Endodermal cell (in vitro differentiated cells): ENCODE measurements at regions not wholly inside any gene's neighbourhood (a gene's known extent, or its start where the extent isn't known, plus 50 kb on each side); places are given as distances from the start of the nearest gene placed in this dataset.

Experiments
- DNase-seq: peaks from one replicate; pipeline ENCODE4 v3.0.0-alpha.2; 2017
- H3K27ac ChIP-seq: 2 replicates; pipeline ENCODE4 v1.5.1; 2013; ENCODE audit warnings: mild to moderate bottlenecking, low read depth, low read length, moderate library complexity
- H3K27me3 ChIP-seq: 2 replicates; pipeline ENCODE4 v1.6.1; 2013; ENCODE audit warnings: mild to moderate bottlenecking, low read length, moderate library complexity; ENCODE audit not compliant: insufficient read depth, control insufficient read depth, poor library complexity, severe bottlenecking
- H3K36me3 ChIP-seq: 2 replicates; pipeline ENCODE4 v1.7.0; 2013; ENCODE audit warnings: mild to moderate bottlenecking, low read length, moderate library complexity; ENCODE audit not compliant: control insufficient read depth, insufficient read depth
- H3K4me1 ChIP-seq: one replicate; pipeline ENCODE4 v1.7.0; 2013; ENCODE audit warnings: low read length; ENCODE audit not compliant: control insufficient read depth, insufficient read depth
- H3K4me3 ChIP-seq: 2 replicates; pipeline ENCODE4 v1.5.1; 2013; ENCODE audit warnings: mild to moderate bottlenecking, low read length, moderate library complexity
- H3K9ac ChIP-seq: 2 replicates; pipeline ENCODE4 v1.6.1; 2013; ENCODE audit warnings: mild to moderate bottlenecking, low read length, moderate library complexity; ENCODE audit not compliant: poor library complexity, severe bottlenecking; ENCODE audit errors: extremely low read depth
- H3K9me3 ChIP-seq: 2 replicates; pipeline ENCODE4 v1.6.1; 2013; ENCODE audit warnings: mild to moderate bottlenecking, low read length, moderate library complexity; ENCODE audit not compliant: control insufficient read depth
- H3K27ac Mint-ChIP-seq: 2 replicates; pipeline ENCODE4 v1.8.0; 2020; ENCODE audit warnings: mixed read lengths
- H3K27me3 Mint-ChIP-seq: 2 replicates; pipeline ENCODE4 v1.8.0; 2021; ENCODE audit warnings: mild to moderate bottlenecking, mixed read lengths; ENCODE audit not compliant: insufficient read depth
- H3K36me3 Mint-ChIP-seq: 2 replicates; pipeline ENCODE4 v1.8.0; 2020; ENCODE audit warnings: low read depth, mixed read lengths
- H3K4me1 Mint-ChIP-seq: 2 replicates; pipeline ENCODE4 v1.8.0; 2020; ENCODE audit warnings: mixed read lengths
- H3K4me3 Mint-ChIP-seq: 2 replicates; pipeline ENCODE4 v1.8.0; 2020; ENCODE audit warnings: mild to moderate bottlenecking, moderate library complexity, mixed read lengths
- H3K9me3 Mint-ChIP-seq: 2 replicates; pipeline ENCODE4 v1.8.0; 2020; ENCODE audit warnings: mild to moderate bottlenecking, mixed read lengths
- CTCF ChIP-seq: fragments of 200-600 bp; sonication (generic); conservative IDR thresholded peaks from 2 replicates; pipeline ENCODE4 v1.5.0; 2021; ENCODE audit warnings: antibody characterized with exemption, mild to moderate bottlenecking
- WGBS, 2 experiments: methylation state at CpG; one replicate each; pipeline versions ENCODE4 v1.1.5 to v1.1.7; 2013; ENCODE audit warnings: missing lambda C conversion rate in 2 of 2, mixed read lengths in 1 of 2; ENCODE audit not compliant: insufficient coverage in 1 of 2, insufficient read length in 1 of 2; 5-methylcytosine and 5-hydroxymethylcytosine counted together

DNA sequence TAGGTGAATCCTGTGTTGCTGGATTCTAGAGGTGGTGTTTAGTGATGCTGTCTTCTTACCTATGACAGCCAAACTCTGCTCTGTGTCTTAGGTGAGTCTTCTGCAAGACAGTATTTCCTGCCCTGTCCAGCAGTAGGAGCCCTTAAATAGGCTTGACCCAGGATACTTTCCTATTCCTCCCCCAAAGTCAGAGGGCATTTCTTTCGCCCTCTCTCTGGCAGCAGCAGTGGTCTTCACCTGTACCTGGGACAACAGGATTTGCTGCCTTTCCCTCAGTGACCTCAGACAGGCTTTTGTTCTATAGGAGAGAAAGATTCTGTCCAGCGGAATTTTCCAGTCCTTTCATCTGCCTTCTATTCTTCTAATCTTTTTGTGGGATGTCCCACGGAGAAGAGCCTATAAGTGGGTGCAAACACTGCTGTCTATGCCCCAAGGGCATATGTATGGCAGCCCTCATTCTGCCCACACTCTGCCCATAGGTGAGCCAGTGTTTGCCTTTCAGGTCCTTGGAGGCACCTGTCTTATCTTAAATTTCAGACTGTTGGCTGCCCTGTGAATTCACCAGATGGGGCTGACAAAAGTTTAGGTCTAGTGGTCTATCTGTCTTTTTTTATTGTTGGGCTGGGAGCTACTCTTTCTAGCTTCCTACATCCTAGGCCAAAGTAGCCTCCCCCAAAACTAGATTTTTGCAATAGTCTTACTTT lies 177.3 kb upstream of the SPOPL start:
- H3K4me3 ChIP-seq, result no peak overlapping the region
- peak; percentile 56 for TF ChIP-seq CTCF
- no peaks in the 10 kb centered on the region for H3K27me3 ChIP-seq
- no peaks in the 10 kb centered on the region for H3K9me3 ChIP-seq
- Mint-ChIP-seq H3K27me3 (no peaks in the 10 kb centered on the region), H3K27ac (no peak overlapping the region), H3K36me3 (no peaks in the 10 kb centered on the region), H3K4me3 (no peak overlapping the region), H3K4me1 (peaks cover 22% of the 10 kb centered on the region), H3K9me3 (no peaks in the 10 kb centered on the region)
- DNase-seq, result peak; percentile 48
- no peaks in the 10 kb centered on the region for H3K36me3 ChIP-seq
- peaks cover 3% of the 10 kb centered on the region for H3K4me1 ChIP-seq
- H3K9ac ChIP-seq, result no peak overlapping the region
- WGBS, 2 experiments, result 79 to 94% methylated on average over 2 to 3 of the region's 3 CpGs
- no peak overlapping the region for H3K27ac ChIP-seq

- Mint-ChIP-seq H3K27ac (no peak overlapping the region), H3K27me3 (no peaks in the 10 kb centered on the region), H3K4me3 (no peak overlapping the region), H3K9me3 (no peaks in the 10 kb centered on the region), H3K4me1 (peaks cover 13% of the 10 kb centered on the region), H3K36me3 (no peaks in the 10 kb centered on the region)
- Histone ChIP-seq H3K27me3 (no peaks in the 10 kb centered on the region), H3K4me3 (no peak overlapping the region), H3K4me1 (peaks cover 3% of the 10 kb centered on the region), H3K27ac (no peak overlapping the region), H3K36me3 (no peaks in the 10 kb centered on the region), H3K9ac (no peak overlapping the region), H3K9me3 (no peaks in the 10 kb centered on the region)
- no peak for TF ChIP-seq CTCF
- DNase-seq, result no peak
- WGBS, 2 experiments, result 90% methylated on average over 1 of the region's 1 CpG; no CpG with 5 or more reads in 1 of the 2 experiments
Observed at GRCh38 chr2:138327967-138328366, 173.6 kb upstream of the SPOPL start.

DNA sequence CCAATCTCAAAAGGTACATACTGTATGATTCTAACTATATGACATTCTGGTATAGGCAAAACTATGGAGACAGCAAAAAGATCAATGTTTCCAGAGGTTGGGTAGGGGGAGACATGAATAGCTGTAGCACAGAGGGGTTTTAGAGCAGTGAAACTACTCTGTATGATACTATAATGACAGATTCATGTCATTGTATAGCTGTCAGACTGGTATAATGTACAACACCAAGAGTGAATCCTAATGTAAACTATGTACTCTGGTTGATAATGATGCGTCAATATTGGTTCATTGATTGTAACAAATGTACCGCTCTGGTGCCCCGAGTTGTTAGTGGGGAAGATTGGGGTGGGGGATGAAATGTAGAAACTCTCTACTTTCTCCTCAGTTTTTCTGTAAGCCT lies 172.4 kb upstream of the SPOPL start:
- Mint-ChIP-seq H3K4me1 (peaks cover 20% of the 10 kb centered on the region), H3K36me3 (no peaks in the 10 kb centered on the region), H3K4me3 (no peak overlapping the region), H3K27me3 (no peaks in the 10 kb centered on the region), H3K27ac (no peak overlapping the region), H3K9me3 (no peaks in the 10 kb centered on the region)
- DNase-seq, result no peak
- TF ChIP-seq CTCF, result no peak
- H3K27me3 ChIP-seq, result no peaks in the 10 kb centered on the region
- H3K9ac ChIP-seq, result no peak overlapping the region
- H3K36me3 ChIP-seq, result no peaks in the 10 kb centered on the region
- no peaks in the 10 kb centered on the region for H3K9me3 ChIP-seq
- 88% methylated on average over 3 of the region's 3 CpGs; no CpG with 5 or more reads in 1 of the 2 experiments for WGBS, 2 experiments
- H3K4me3 ChIP-seq, result no peak overlapping the region
- peaks cover 5% of the 10 kb centered on the region for H3K4me1 ChIP-seq
- no peak overlapping the region for H3K27ac ChIP-seq
